ENCODE measurements at regions not wholly inside any gene's neighbourhood (a gene's known extent, or its start where the extent isn't known, plus 50 kb on each side); places are given as distances from the start of the nearest gene placed in this dataset.

- TF ChIP-seq, protein P1, sequence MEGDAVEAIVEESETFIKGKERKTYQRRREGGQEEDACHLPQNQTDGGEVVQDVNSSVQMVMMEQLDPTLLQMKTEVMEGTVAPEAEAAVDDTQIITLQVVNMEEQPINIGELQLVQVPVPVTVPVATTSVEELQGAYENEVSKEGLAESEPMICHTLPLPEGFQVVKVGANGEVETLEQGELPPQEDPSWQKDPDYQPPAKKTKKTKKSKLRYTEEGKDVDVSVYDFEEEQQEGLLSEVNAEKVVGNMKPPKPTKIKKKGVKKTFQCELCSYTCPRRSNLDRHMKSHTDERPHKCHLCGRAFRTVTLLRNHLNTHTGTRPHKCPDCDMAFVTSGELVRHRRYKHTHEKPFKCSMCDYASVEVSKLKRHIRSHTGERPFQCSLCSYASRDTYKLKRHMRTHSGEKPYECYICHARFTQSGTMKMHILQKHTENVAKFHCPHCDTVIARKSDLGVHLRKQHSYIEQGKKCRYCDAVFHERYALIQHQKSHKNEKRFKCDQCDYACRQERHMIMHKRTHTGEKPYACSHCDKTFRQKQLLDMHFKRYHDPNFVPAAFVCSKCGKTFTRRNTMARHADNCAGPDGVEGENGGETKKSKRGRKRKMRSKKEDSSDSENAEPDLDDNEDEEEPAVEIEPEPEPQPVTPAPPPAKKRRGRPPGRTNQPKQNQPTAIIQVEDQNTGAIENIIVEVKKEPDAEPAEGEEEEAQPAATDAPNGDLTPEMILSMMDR (IDR thresholded peaks at IDR 0.05; ENCODE audit: low read length) = no peak
- no peak for TF ChIP-seq EZH2 (optimal IDR thresholded peaks at IDR 0.05; ENCODE audit: low read depth, low read length)
- TF ChIP-seq EZH2phosphoT487 (IDR thresholded peaks at IDR 0.05; ENCODE audit: low read length) = no peak
Observed at GRCh38 chr10:5268743-5269142, 72.1 kb downstream of the AKR1C4 start.
